ENCODE measurements at regions not wholly inside any gene's neighbourhood (a gene's known extent, or its start where the extent isn't known, plus 50 kb on each side); places are given as distances from the start of the nearest gene placed in this dataset.

GRCh38 chr15:69743091-69743490 lies 290.5 kb downstream of the RPLP1 start:
- TF ChIP-seq CTCF (IDR thresholded peaks at IDR 0.05) = no peak
- no peak for TF ChIP-seq POLR2AphosphoS5 (IDR thresholded peaks at IDR 0.05; ENCODE audit: insufficient read depth in 1 of 2, low read depth in 1 of 2)
- no peak for TF ChIP-seq POLR2A (IDR thresholded peaks at IDR 0.05)

Measured in vagina (tissue), 2 donors.